H1 (cell line): ENCODE measurements at regions not wholly inside any gene's neighbourhood (a gene's known extent, or its start where the extent isn't known, plus 50 kb on each side); places are given as distances from the start of the nearest gene placed in this dataset.

ENCODE experiments used
- CTCF ChIA-PET: fragments of 300-600 bp; sonication (Branson Sonifier 250); formaldehyde crosslinking; loops from one replicate; lab custom pipeline; 2021; ENCODE audit not compliant: partially characterized antibody; lab: Charles Lee
- POLR2A ChIA-PET: fragments of 300-600 bp; sonication (Branson Sonifier 250); formaldehyde crosslinking; loops from one replicate; lab custom pipeline; 2021; ENCODE audit warnings: inconsistent platforms; ENCODE audit not compliant: partially characterized antibody; lab: Charles Lee
- DNase-seq, 2 experiments: peaks; one replicate each; pipeline versions ENCODE4 v3.0.0 to v3.0.0-alpha.2; 2010 to 2022; ENCODE audit warnings: low spot score in 2 of 2, low read depth in 1 of 2, mixed read lengths in 1 of 2
- FAIRE-seq: peaks from 2 replicates; lab custom pipeline; 2011; peaks lifted over from hg19 to GRCh38; lab: Jason Lieb, UNC
- H2AFZ ChIP-seq: 2 replicates; pipeline ENCODE4 v1.8.1; 2012; ENCODE audit warnings: low read length, inconsistent platforms
- H2AK5ac ChIP-seq: 2 replicates; pipeline ENCODE4 v1.6.1; 2013; ENCODE audit warnings: low read depth, low read length
- H2BK120ac ChIP-seq: replicated peaks from 2 replicates; pipeline ENCODE3; 2013; ENCODE audit warnings: low read depth, low read length, inconsistent platforms
- H2BK12ac ChIP-seq: 2 replicates; pipeline ENCODE4 v1.6.1; 2013; ENCODE audit warnings: low read depth, low read length
- H2BK15ac ChIP-seq: 2 replicates; pipeline ENCODE4 v1.6.1; 2013; ENCODE audit warnings: low read length
- H2BK20ac ChIP-seq: 2 replicates; pipeline ENCODE4 v1.6.1; 2013; ENCODE audit warnings: low read length
- H2BK5ac ChIP-seq: 2 replicates; pipeline ENCODE4 v1.6.1; 2013; ENCODE audit warnings: low read depth, low read length
- H3K14ac ChIP-seq: 2 replicates; pipeline ENCODE4 v1.6.1; 2013; ENCODE audit warnings: inconsistent platforms; ENCODE audit not compliant: insufficient read length
- H3K18ac ChIP-seq: 2 replicates; pipeline ENCODE4 v1.6.1; 2013; ENCODE audit warnings: low read length; ENCODE audit errors: extremely low read depth
- H3K23ac ChIP-seq: 2 replicates; pipeline ENCODE4 v1.6.1; 2013; ENCODE audit warnings: inconsistent platforms; ENCODE audit not compliant: insufficient read length
- H3K23me2 ChIP-seq: 2 replicates; pipeline ENCODE4 v1.6.1; 2013; ENCODE audit warnings: low read depth, low read length
- H3K27ac ChIP-seq: 2 replicates; pipeline ENCODE4 v1.6.1; 2011; ENCODE audit warnings: low read depth, low read length, inconsistent platforms
- H3K27me3 ChIP-seq, 4 experiments: replicated peaks in 1 of 4; 1 replicate in 1 of 4; 2 replicates in 3 of 4; pipeline versions ENCODE4 v1.6.1 to v1.8.1; 2011 to 2013; ENCODE audit warnings: low read length in 3 of 4, mild to moderate bottlenecking in 3 of 4, inconsistent platforms in 2 of 4, mixed read lengths in 2 of 4, moderate library complexity in 1 of 4; ENCODE audit not compliant: control insufficient read depth in 3 of 4, insufficient read depth in 3 of 4; ENCODE audit errors: extremely low read depth in 1 of 4
- H3K36me3 ChIP-seq, 4 experiments: 2 replicates each; pipeline versions ENCODE4 v1.6.1 to v1.8.1; 2011 to 2013; ENCODE audit warnings: mild to moderate bottlenecking in 4 of 4, low read length in 3 of 4, moderate library complexity in 2 of 4, control low read depth in 1 of 4, inconsistent platforms in 1 of 4; ENCODE audit not compliant: insufficient read depth in 4 of 4, control insufficient read depth in 2 of 4
- H3K4ac ChIP-seq: replicated peaks from 2 replicates; pipeline ENCODE3; 2013; ENCODE audit warnings: low read length, low read depth, mixed read lengths, inconsistent platforms; ENCODE audit not compliant: insufficient read length
- H3K4me1 ChIP-seq, 4 experiments: replicated peaks in 1 of 4; 1 replicate in 1 of 4; 2 replicates in 3 of 4; pipeline versions ENCODE4 v1.6.1 to v1.8.1; 2011 to 2013; ENCODE audit warnings: low read length in 3 of 4, inconsistent platforms in 2 of 4, mixed read lengths in 1 of 4; ENCODE audit not compliant: insufficient read depth in 4 of 4, control insufficient read depth in 3 of 4
- H3K4me2 ChIP-seq, 2 experiments: 2 replicates each; pipeline versions ENCODE4 v1.6.1 to v1.8.1; 2011 to 2013; ENCODE audit warnings: low read depth in 2 of 2, low read length in 2 of 2, control low read depth in 1 of 2, inconsistent platforms in 1 of 2, mild to moderate bottlenecking in 1 of 2; ENCODE audit not compliant: insufficient read depth in 1 of 2
- H3K4me3 ChIP-seq, 4 experiments: fragments of 200-600, 300-600 bp in 1 of 4; sonication (generic), shearing (Covaris generic), sonication (Bioruptor Twin) in 1 of 4; 2 replicates each; pipeline versions ENCODE4 v1.5.1 to v1.8.1; 2011 to 2016; ENCODE audit warnings: low read length in 4 of 4, low read depth in 3 of 4, control low read depth in 2 of 4, inconsistent platforms in 2 of 4, mild to moderate bottlenecking in 2 of 4, mixed read lengths in 1 of 4, moderate library complexity in 1 of 4; ENCODE audit not compliant: insufficient read depth in 2 of 4; ENCODE audit errors: extremely low read depth in 1 of 4
- H3K56ac ChIP-seq: replicated peaks from 2 replicates; pipeline ENCODE3; 2013; ENCODE audit warnings: low read depth, mild to moderate bottlenecking, mixed read lengths, low read length, inconsistent platforms; ENCODE audit not compliant: insufficient read length
- H3K79me1 ChIP-seq: 2 replicates; pipeline ENCODE4 v1.6.1; 2013; ENCODE audit warnings: low read depth, low read length, control low read depth
- H3K79me2 ChIP-seq, 2 experiments: 2 replicates each; pipeline versions ENCODE4 v1.6.1 to v1.8.1; 2012 to 2013; ENCODE audit warnings: low read length in 2 of 2, mild to moderate bottlenecking in 2 of 2, inconsistent platforms in 1 of 2; ENCODE audit not compliant: insufficient read depth in 2 of 2, control insufficient read depth in 1 of 2
- H3K9ac ChIP-seq, 4 experiments: replicated peaks in 1 of 4; 1 replicate in 1 of 4; 2 replicates in 3 of 4; pipeline versions ENCODE4 v1.6.1 to v1.8.1; 2011 to 2013; ENCODE audit warnings: low read depth in 3 of 4, low read length in 3 of 4, control low read depth in 2 of 4, mild to moderate bottlenecking in 2 of 4, moderate library complexity in 2 of 4, inconsistent platforms in 1 of 4; ENCODE audit errors: extremely low read depth in 1 of 4
- H3K9me3 ChIP-seq, 2 experiments: 2 replicates each; pipeline versions ENCODE4 v1.6.1 to v1.8.1; 2012 to 2013; ENCODE audit warnings: mild to moderate bottlenecking in 2 of 2, moderate library complexity in 2 of 2, control low read depth in 1 of 2, inconsistent platforms in 1 of 2, low read depth in 1 of 2, low read length in 1 of 2, mixed read lengths in 1 of 2; ENCODE audit not compliant: insufficient read depth in 2 of 2
- H4K20me1 ChIP-seq, 2 experiments: replicated peaks in 1 of 2; 2 replicates each; pipeline versions ENCODE3 to v1.8.1; 2011 to 2013; ENCODE audit warnings: inconsistent platforms in 2 of 2, low read length in 2 of 2, mild to moderate bottlenecking in 1 of 2; ENCODE audit not compliant: insufficient read depth in 2 of 2, control insufficient read depth in 1 of 2
- H4K5ac ChIP-seq: 2 replicates; pipeline ENCODE4 v1.6.1; 2013; ENCODE audit warnings: low read length, low read depth, mixed read lengths, inconsistent platforms; ENCODE audit not compliant: insufficient read length
- H4K8ac ChIP-seq: 2 replicates; pipeline ENCODE4 v1.8.0; 2013; ENCODE audit warnings: mild to moderate bottlenecking, moderate library complexity, low read length, inconsistent platforms; ENCODE audit not compliant: insufficient read depth; ENCODE audit errors: extremely low read depth
- H4K91ac ChIP-seq: replicated peaks from 2 replicates; pipeline ENCODE3; 2013; ENCODE audit warnings: low read length, mixed read lengths, inconsistent platforms; ENCODE audit not compliant: insufficient read length
- GABPA ChIP-seq: IDR thresholded peaks from 2 replicates; pipeline ENCODE4 v1.6.1; 2011; ENCODE audit warnings: mild to moderate bottlenecking, low read length, moderate library complexity, borderline replicate concordance; ENCODE audit not compliant: insufficient read depth
- HDAC6 ChIP-seq: IDR thresholded peaks from one replicate; pipeline ENCODE4 v1.7.1; 2012; ENCODE audit warnings: low read depth, mild to moderate bottlenecking, inconsistent platforms, low read length, moderate library complexity
- KDM5A ChIP-seq: fragments of 200-600 bp; IDR thresholded peaks from 2 replicates; pipeline ENCODE4 v1.7.1; 2012; ENCODE audit warnings: mild to moderate bottlenecking, low read length, inconsistent platforms, mixed read lengths
- POLR2A ChIP-seq, 2 experiments: IDR thresholded peaks; 1 replicate in 1 of 2; 2 replicates in 1 of 2; pipeline ENCODE4 v1.6.1; 2011; ENCODE audit warnings: low read depth in 2 of 2, low read length in 2 of 2, mild to moderate bottlenecking in 2 of 2; ENCODE audit errors: control extremely low read depth in 1 of 2
- RNF2 ChIP-seq: fragments of 200-900, 300-1000 bp; sonication (generic); IDR thresholded peaks from 2 replicates; pipeline ENCODE4 v1.7.1; 2016; ENCODE audit warnings: borderline replicate concordance, low read depth, mild to moderate bottlenecking, antibody characterized with exemption, low read length; ENCODE audit not compliant: poor library complexity, severe bottlenecking; ENCODE audit errors: missing control alignments
- SIX5 ChIP-seq: IDR thresholded peaks from 2 replicates; pipeline ENCODE4 v1.6.1; 2011; ENCODE audit warnings: mild to moderate bottlenecking, low read depth, low read length
- SP1 ChIP-seq: IDR thresholded peaks from 2 replicates; pipeline ENCODE4 v1.6.1; 2011; ENCODE audit warnings: low read depth, low read length
- SUZ12 ChIP-seq: fragments of 200-600 bp; sonication (generic); IDR thresholded peaks from 2 replicates; pipeline ENCODE4 v1.6.1; 2012; ENCODE audit warnings: mild to moderate bottlenecking, inconsistent platforms, low read length, moderate library complexity, mixed read lengths
- WGBS, 2 experiments: shearing (Covaris generic) in 1 of 2; methylation state at CpG; one replicate each; pipeline versions ENCODE4 v1.1.6 to v1.1.7; 2013 to 2015; ENCODE audit warnings: low lambda C conversion rate in 2 of 2, mixed read lengths in 2 of 2, inconsistent platforms in 1 of 2, low coverage in 1 of 2, missing lambda C conversion rate in 1 of 2; ENCODE audit not compliant: insufficient replicate concordance in 2 of 2, insufficient coverage in 1 of 2, insufficient read length in 1 of 2; ENCODE audit errors: extremely low coverage in 1 of 2, missing lambda C conversion rate in 1 of 2; 5-methylcytosine and 5-hydroxymethylcytosine counted together

DNA sequence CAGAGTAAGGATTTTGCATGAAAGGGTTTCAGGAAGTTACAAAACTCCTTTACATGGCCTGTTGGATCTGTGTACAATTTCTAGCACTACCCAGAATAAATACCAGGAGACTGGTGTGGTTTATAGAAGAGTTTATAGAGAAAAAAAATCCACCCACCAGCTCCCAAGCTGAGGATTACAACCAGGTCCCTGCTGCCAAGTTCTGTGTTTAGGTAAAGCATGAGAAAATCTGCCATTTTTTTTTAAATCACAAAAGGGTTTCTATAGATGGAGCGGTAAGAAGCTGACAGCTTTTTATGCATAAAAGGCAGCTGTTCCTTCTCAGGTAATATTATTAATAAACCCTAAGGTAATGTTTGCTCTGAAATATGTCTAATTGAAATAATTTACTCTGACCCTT lies 545.4 kb upstream of the ZEB2 start:
- Histone ChIP-seq H3K23me2 (no peaks in the 10 kb centered on the region), H3K14ac (no peak overlapping the region), H3K4me3 (no peak overlapping the region), H2BK20ac (no peak overlapping the region), H3K18ac (no peak overlapping the region), H3K27me3 (no peaks in the 10 kb centered on the region), H3K36me3 (no peaks in the 10 kb centered on the region), H4K91ac (no peak overlapping the region), H3K56ac (no peak overlapping the region), H2BK15ac (no peak overlapping the region), H2AK5ac (no peak overlapping the region), H4K5ac (no peak overlapping the region), H3K4me1 (no peaks in the 10 kb centered on the region), H4K20me1 (no peaks in the 10 kb centered on the region), H2BK120ac (no peak overlapping the region), H3K79me2 (no peaks in the 10 kb centered on the region), H3K9ac (no peak overlapping the region), H2BK5ac (no peak overlapping the region), H2BK12ac (no peak overlapping the region), H3K23ac (no peak overlapping the region), H4K8ac (no peak overlapping the region), H3K27ac (no peak overlapping the region), H3K4me2 (no peak overlapping the region), H3K9me3 (no peaks in the 10 kb centered on the region), H2AFZ (no peak overlapping the region), H3K79me1 (no peaks in the 10 kb centered on the region), H3K4ac (no peak overlapping the region)
- 89% methylated on average over 1 of the region's 1 CpG; no CpG with 5 or more reads in 1 of the 2 experiments for WGBS, 2 experiments
- FAIRE-seq (no peak), DNase-seq (no peak)
- POLR2A ChIA-PET: no interaction called here
- CTCF ChIA-PET: interaction anchor here (0.6 to 1.4 kb wide), 3 partner anchors 12 to 968 kb away, joined by 3 to 4 read pairs (median 3); no protein-coding TSS in a partner anchor
- no peak for TF ChIP-seq GABPA
- TF ChIP-seq HDAC6: no peak
- no peak for TF ChIP-seq SUZ12
- no peak for TF ChIP-seq KDM5A
- TF ChIP-seq POLR2A (IDR thresholded peaks at IDR 0.05; ENCODE audit: control extremely low read depth in 1 of 2, low read depth in 2 of 2, low read length in 2 of 2): no peak
- no peak for TF ChIP-seq RNF2
- no peak for TF ChIP-seq SIX5
- TF ChIP-seq SP1: no peak
